ENCODE measurements at regions not wholly inside any gene's neighbourhood (a gene's known extent, or its start where the extent isn't known, plus 50 kb on each side); places are given as distances from the start of the nearest gene placed in this dataset.

GRCh38 chr1:69376408-69376807 is 191.3 kb upstream of the LRRC7 start:
- no peak for TF ChIP-seq CTCF (IDR thresholded peaks at IDR 0.05 in 8 of 11, conservative IDR thresholded peaks at IDR 0.05 in 3 of 11)
- no peak for TF ChIP-seq POLR2A (IDR thresholded peaks at IDR 0.05)
